ENCODE measurements at regions not wholly inside any gene's neighbourhood (a gene's known extent, or its start where the extent isn't known, plus 50 kb on each side); places are given as distances from the start of the nearest gene placed in this dataset.
"Not testable (repeated sequence)": the region's sequence is repeated elsewhere in the genome, so short reads cannot be mapped to it uniquely, and the experiment has no call there.

GRCh38 chr7:9028012-9028411 is 594.6 kb downstream of the NXPH1 start:
- no peak for TF ChIP-seq CTCF (IDR thresholded peaks at IDR 0.05; ENCODE audit: insufficient read depth, low read length)
- H3K4me3 ChIP-seq (ENCODE audit: low read depth, low read length), result no peak overlapping the region
- DNase-seq (ENCODE audit: low read depth), result no peak

- H3K4me3 ChIP-seq (ENCODE audit: low read depth, low read length), result no peak overlapping the region
- TF ChIP-seq CTCF (IDR thresholded peaks at IDR 0.05; ENCODE audit: insufficient read depth, low read length), result no peak
- DNase-seq (ENCODE audit: low read depth), result no peak
These were observed 596.5 kb downstream of the NXPH1 start for GRCh38 chr7:9029681-9030530.

- no peak for DNase-seq (ENCODE audit: low read depth)
- TF ChIP-seq CTCF (IDR thresholded peaks at IDR 0.05; ENCODE audit: insufficient read depth, low read length), result no peak
- H3K4me3 ChIP-seq (ENCODE audit: low read depth, low read length), result no peak overlapping the region
These were observed 597.6 kb downstream of the NXPH1 start for GRCh38 chr7:9030976-9031375.

- no peak overlapping the region for H3K4me3 ChIP-seq (ENCODE audit: low read depth, low read length)
- no peak for TF ChIP-seq CTCF (IDR thresholded peaks at IDR 0.05; ENCODE audit: insufficient read depth, low read length)
- DNase-seq (ENCODE audit: low read depth), result no peak
These were observed 598.0 kb downstream of the NXPH1 start for GRCh38 chr7:9031386-9031785.

- no peak overlapping the region for H3K4me3 ChIP-seq (ENCODE audit: low read depth, low read length)
- DNase-seq (ENCODE audit: low read depth), result no peak
- no peak for TF ChIP-seq CTCF (IDR thresholded peaks at IDR 0.05; ENCODE audit: insufficient read depth, low read length)
These were observed 602.7 kb downstream of the NXPH1 start for GRCh38 chr7:9036080-9036479.

GRCh38 chr7:9071160-9071762 is 637.9 kb downstream of the NXPH1 start:
- TF ChIP-seq CTCF (IDR thresholded peaks at IDR 0.05; ENCODE audit: insufficient read depth, low read length), result no peak
- no peak overlapping the region for H3K4me3 ChIP-seq (ENCODE audit: low read depth, low read length)
- DNase-seq (ENCODE audit: low read depth), result no peak

GRCh38 chr7:9075774-9076173 is 642.4 kb downstream of the NXPH1 start:
- H3K4me3 ChIP-seq (ENCODE audit: low read depth, low read length), result not testable (repeated sequence)

More at GRCh38 chr7:9075774-9076173, 642.4 kb downstream of the NXPH1 start:
- not testable (repeated sequence) for DNase-seq (ENCODE audit: low read depth)
